ENCODE measurements at regions not wholly inside any gene's neighbourhood (a gene's known extent, or its start where the extent isn't known, plus 50 kb on each side); places are given as distances from the start of the nearest gene placed in this dataset.

DNA sequence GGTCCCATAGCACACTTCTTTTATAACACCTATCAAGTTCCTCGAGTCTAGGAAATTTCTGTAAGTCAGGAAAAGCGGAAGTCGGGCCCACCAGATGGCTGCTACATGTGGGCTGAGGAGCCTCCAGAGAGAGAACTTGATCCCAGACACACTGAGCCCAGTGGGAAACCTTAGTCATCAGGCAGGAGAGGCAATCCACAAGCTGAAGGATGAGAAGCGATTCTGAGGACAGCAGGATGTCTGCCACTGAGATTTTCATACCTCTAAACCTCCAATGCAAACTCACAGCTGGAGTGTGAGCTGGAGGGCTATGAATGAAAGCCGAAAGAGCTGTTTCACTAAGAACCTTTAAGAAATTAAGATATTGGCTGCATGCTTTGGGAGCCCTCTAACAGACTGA is 52.6 kb upstream of the PDHA1 start:
- TF ChIP-seq POLR2A (IDR thresholded peaks at IDR 0.05; ENCODE audit: low read length) (no peak), GATA1 (IDR thresholded peaks at IDR 0.05; ENCODE audit: low read depth, low read length) (no peak)
